ENCODE measurements at regions not wholly inside any gene's neighbourhood (a gene's known extent, or its start where the extent isn't known, plus 50 kb on each side); places are given as distances from the start of the nearest gene placed in this dataset.

GRCh38 chr12:95413576-95413975 is 60.4 kb upstream of the METAP2 start:
- no peaks in the 10 kb centered on the region for H3K9me3 ChIP-seq (ENCODE audit: control insufficient read depth in 4 of 4, insufficient read depth in 3 of 4, low read length in 3 of 4)
- no peak for TF ChIP-seq CTCF (IDR thresholded peaks at IDR 0.05; ENCODE audit: control extremely low read depth, extremely low read depth)
- no peak overlapping the region for H3K9ac ChIP-seq (ENCODE audit: insufficient read depth in 1 of 2, low read length in 2 of 2)
- no peak overlapping the region for H3K27ac ChIP-seq (ENCODE audit: low read depth in 1 of 2, low read length in 1 of 2)
- WGBS, 2 donors = 94 to 95% methylated on average over 3 of the region's 3 CpGs
- H3K36me3 ChIP-seq (ENCODE audit: control insufficient read depth in 4 of 4, insufficient read depth in 4 of 4, low read length in 4 of 4) = no peaks in the 10 kb centered on the region
- peaks cover 0 to 2% (median 0%) of the 10 kb centered on the region in 5 donors for H3K4me1 ChIP-seq (ENCODE audit: control insufficient read depth in 5 of 5, insufficient read depth in 5 of 5, low read length in 5 of 5)
- H3K27me3 ChIP-seq (ENCODE audit: control insufficient read depth in 3 of 3, insufficient read depth in 3 of 3, low read length in 2 of 3) = no peaks in the 10 kb centered on the region
- no peak overlapping the region for H3K4me3 ChIP-seq
- ATAC-seq (ENCODE audit: insufficient read depth, low FRiP score) (no peak), DNase-seq (no peak)

GRCh38 chr12:95415451-95415850 is 58.5 kb upstream of the METAP2 start:
- Histone ChIP-seq H3K4me3 (no peak overlapping the region), H3K4me1 (ENCODE audit: control insufficient read depth in 5 of 5, insufficient read depth in 5 of 5, low read length in 5 of 5) (peaks cover 0 to 2% (median 0%) of the 10 kb centered on the region in 5 donors), H3K9me3 (ENCODE audit: control insufficient read depth in 4 of 4, insufficient read depth in 3 of 4, low read length in 3 of 4) (no peaks in the 10 kb centered on the region), H3K9ac (ENCODE audit: insufficient read depth in 1 of 2, low read length in 2 of 2) (no peak overlapping the region), H3K36me3 (ENCODE audit: control insufficient read depth in 4 of 4, insufficient read depth in 4 of 4, low read length in 4 of 4) (no peaks in the 10 kb centered on the region), H3K27me3 (ENCODE audit: control insufficient read depth in 3 of 3, insufficient read depth in 3 of 3, low read length in 2 of 3) (no peaks in the 10 kb centered on the region), H3K27ac (ENCODE audit: low read depth in 1 of 2, low read length in 1 of 2) (no peak overlapping the region)
- WGBS, 2 donors = 38 to 69% methylated on average over 1 of the region's 1 CpG
- DNase-seq = no peak
- ATAC-seq (ENCODE audit: insufficient read depth, low FRiP score) = no peak
- TF ChIP-seq CTCF (IDR thresholded peaks at IDR 0.05; ENCODE audit: control extremely low read depth, extremely low read depth) = no peak

GRCh38 chr12:95416111-95416636 is 57.8 kb upstream of the METAP2 start:
- WGBS, 2 donors = 81 to 83% methylated on average over 5 of the region's 5 CpGs
- H3K9me3 ChIP-seq (ENCODE audit: control insufficient read depth in 4 of 4, insufficient read depth in 3 of 4, low read length in 3 of 4) = no peaks in the 10 kb centered on the region
- no peak overlapping the region for H3K4me3 ChIP-seq
- no peak overlapping the region for H3K27ac ChIP-seq (ENCODE audit: low read depth in 1 of 2, low read length in 1 of 2)
- TF ChIP-seq CTCF (IDR thresholded peaks at IDR 0.05; ENCODE audit: control extremely low read depth, extremely low read depth) = no peak
- ATAC-seq (ENCODE audit: insufficient read depth, low FRiP score) (no peak), DNase-seq (no peak)
- H3K27me3 ChIP-seq (ENCODE audit: control insufficient read depth in 3 of 3, insufficient read depth in 3 of 3, low read length in 2 of 3) = no peaks in the 10 kb centered on the region
- peaks cover 0 to 2% (median 0%) of the 10 kb centered on the region in 5 donors for H3K4me1 ChIP-seq (ENCODE audit: control insufficient read depth in 5 of 5, insufficient read depth in 5 of 5, low read length in 5 of 5)
- H3K9ac ChIP-seq (ENCODE audit: insufficient read depth in 1 of 2, low read length in 2 of 2) = no peak overlapping the region
- no peaks in the 10 kb centered on the region for H3K36me3 ChIP-seq (ENCODE audit: control insufficient read depth in 4 of 4, insufficient read depth in 4 of 4, low read length in 4 of 4)

- H3K4me1 ChIP-seq (ENCODE audit: control insufficient read depth in 5 of 5, insufficient read depth in 5 of 5, low read length in 5 of 5) = peaks cover 0 to 2% (median 0%) of the 10 kb centered on the region in 5 donors
- ATAC-seq (ENCODE audit: insufficient read depth, low FRiP score) = no peak
- no peaks in the 10 kb centered on the region for H3K9me3 ChIP-seq (ENCODE audit: control insufficient read depth in 4 of 4, insufficient read depth in 3 of 4, low read length in 3 of 4)
- no peak overlapping the region for H3K4me3 ChIP-seq
- no peak overlapping the region for H3K27ac ChIP-seq (ENCODE audit: low read depth in 1 of 2, low read length in 1 of 2)
- H3K27me3 ChIP-seq (ENCODE audit: control insufficient read depth in 3 of 3, insufficient read depth in 3 of 3, low read length in 2 of 3) = no peaks in the 10 kb centered on the region
- no peak for TF ChIP-seq CTCF (IDR thresholded peaks at IDR 0.05; ENCODE audit: control extremely low read depth, extremely low read depth)
- DNase-seq = no peak
- 93% methylated on average over 2 of the region's 2 CpGs for WGBS, 2 donors
- H3K9ac ChIP-seq (ENCODE audit: insufficient read depth in 1 of 2, low read length in 2 of 2) = no peak overlapping the region
- H3K36me3 ChIP-seq (ENCODE audit: control insufficient read depth in 4 of 4, insufficient read depth in 4 of 4, low read length in 4 of 4) = no peaks in the 10 kb centered on the region
These were observed 56.6 kb upstream of the METAP2 start for GRCh38 chr12:95417372-95417771.
